ENCODE measurements at regions not wholly inside any gene's neighbourhood (a gene's known extent, or its start where the extent isn't known, plus 50 kb on each side); places are given as distances from the start of the nearest gene placed in this dataset.

DNA sequence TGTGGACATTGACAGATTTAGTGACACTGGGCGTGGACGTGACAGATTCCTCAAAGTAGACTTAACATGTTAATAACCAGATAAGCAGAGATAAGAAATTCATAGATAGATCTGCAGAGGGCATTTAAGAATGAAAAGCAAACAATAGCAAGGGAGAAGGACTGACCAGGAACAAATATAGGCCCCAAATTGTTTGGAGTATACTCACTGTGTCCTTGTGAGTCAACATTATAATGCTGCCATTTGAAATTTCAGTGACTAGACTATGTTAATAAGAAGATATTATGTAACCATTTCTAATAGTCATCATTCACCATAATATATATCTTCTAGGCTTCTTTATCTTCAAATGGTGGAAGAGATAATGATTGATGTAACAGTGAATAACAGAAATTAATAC lies 78.1 kb upstream of the SLC38A11 start:
- FAIRE-seq: no peak
- no peak for DNase-seq (ENCODE audit: insufficient read length, low spot score)

DNA sequence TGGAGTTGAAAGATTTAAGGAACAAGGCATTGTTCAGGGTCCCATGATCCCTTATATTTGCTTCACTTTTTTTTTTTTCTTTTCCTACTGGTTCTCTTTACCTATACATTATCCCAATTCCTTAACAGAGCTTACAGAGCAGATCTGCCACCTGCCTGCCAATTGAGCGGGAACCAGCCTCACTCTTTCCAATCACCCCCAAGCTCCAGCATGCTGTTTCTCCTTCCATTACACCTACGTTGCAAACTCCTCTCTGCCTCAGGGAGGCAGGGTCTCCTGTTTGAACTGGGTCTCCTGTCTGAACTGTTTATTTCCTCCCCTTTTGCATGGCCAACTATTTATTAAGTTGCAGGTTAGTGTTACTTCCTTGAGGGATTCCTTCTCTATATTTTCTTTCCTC lies 77.2 kb upstream of the SLC38A11 start:
- DNase-seq (ENCODE audit: insufficient read length, low spot score) (no peak), FAIRE-seq (no peak)

DNA sequence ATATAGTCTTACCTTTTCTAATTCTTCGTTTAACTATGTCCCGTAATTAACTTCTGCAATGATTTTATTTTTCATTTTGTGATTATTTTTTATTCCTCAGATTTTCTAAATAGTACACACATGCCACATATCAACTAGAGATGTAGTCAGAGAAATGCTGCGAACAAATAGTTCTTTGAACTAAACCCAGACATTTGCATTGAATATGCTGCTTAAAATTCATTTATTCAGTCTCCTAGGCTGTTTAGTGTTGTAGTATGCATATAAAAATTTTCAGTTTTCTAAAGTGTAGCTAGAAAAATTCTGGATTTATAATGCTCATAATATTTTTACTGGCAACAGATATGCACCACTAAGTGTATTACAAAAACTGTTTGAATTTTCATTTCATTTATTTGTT lies 68.9 kb upstream of the SLC38A11 start:
- FAIRE-seq: no peak
- DNase-seq (ENCODE audit: insufficient read length, low spot score): no peak

DNA sequence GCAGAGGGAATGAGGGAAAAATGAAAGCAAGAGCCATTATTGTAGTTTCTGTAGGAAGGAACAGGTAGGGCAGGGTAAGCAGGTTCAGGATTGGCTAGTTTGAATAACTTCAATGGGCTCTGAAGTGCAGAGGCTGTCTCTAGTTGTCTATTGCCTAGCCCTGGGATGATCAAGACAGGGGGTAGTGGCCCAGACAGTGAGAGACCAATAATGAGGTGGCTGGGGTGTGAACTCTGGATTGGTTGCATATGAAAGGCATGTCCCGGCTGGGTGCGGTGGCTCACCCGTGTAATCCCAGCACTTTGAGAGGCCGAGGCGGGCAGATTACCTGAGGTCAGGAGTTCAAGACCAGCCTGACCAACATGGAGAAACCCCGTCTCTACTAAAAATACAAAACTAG lies 67.5 kb upstream of the SLC38A11 start:
- no peak for FAIRE-seq
- DNase-seq (ENCODE audit: insufficient read length, low spot score): no peak

DNA sequence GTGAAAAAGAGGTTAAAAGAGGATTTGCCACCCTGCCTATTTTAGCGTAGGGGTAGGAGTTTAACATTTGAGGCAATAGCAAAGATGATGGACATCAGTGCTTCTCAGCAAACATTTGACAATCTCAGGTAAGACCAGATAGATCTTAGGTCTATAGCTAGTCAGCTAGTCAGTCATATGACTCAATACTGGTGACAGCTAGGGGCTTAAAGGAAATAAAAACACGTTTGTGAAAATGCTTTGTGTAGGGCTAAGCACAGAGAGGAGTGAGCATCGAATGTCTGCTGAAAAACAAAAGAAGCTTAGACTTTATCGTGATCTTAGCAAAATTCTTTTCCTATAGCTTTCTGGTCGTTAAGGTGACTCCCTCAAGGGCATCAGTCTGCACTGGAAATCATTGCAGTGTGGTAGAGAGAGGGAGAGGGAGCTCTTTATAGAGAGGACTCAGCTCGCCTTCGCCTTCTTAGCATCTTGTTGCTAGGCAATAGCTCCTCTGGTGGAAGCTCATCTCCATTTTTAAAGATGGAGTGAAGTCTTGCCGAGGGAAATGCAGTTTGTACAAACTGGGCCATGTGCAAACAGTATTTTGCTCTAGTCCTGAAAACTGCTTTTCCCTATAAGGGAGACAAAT lies 62.8 kb upstream of the SLC38A11 start:
- DNase-seq (ENCODE audit: insufficient read length, low spot score) (no peak), FAIRE-seq (no peak)

- FAIRE-seq: no peak
- no peak for DNase-seq (ENCODE audit: insufficient read length, low spot score)
These were observed 61.6 kb upstream of the SLC38A11 start for GRCh38 chr2:165016772-165017411.

GRCh38 chr2:165015052-165015642 lies 59.8 kb upstream of the SLC38A11 start:
- DNase-seq (ENCODE audit: insufficient read length, low spot score) (peak; percentile 19), FAIRE-seq (peak; percentile 88)

- DNase-seq (ENCODE audit: insufficient read length, low spot score) (no peak), FAIRE-seq (no peak)
These were observed 58.8 kb upstream of the SLC38A11 start for GRCh38 chr2:165013944-165014619.

- no peak for FAIRE-seq
- no peak for DNase-seq (ENCODE audit: insufficient read length, low spot score)
These were observed 55.9 kb upstream of the SLC38A11 start for GRCh38 chr2:165011199-165011598.

DNA sequence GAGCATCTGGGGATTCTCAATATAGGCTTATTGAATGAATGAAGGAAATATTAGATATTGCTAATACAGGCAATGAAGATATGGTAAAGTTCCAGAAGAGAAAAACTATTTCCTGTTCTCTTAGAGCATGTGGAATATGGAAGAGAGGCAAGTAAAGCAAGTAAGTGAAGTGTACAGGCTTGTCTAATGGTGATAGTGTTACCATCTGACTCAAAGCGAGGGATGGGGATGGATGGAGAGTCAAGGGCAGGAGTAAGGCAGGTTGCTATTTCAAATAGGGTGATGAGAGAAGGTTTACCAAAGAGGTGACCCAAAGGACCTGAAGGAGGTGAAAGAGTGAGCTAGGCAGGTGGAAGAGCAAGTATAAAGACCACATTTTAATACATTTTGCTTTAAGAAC lies 55.2 kb upstream of the SLC38A11 start:
- DNase-seq (ENCODE audit: insufficient read length, low spot score) (no peak), FAIRE-seq (no peak)

- DNase-seq (ENCODE audit: insufficient read length, low spot score): no peak
- no peak for FAIRE-seq
These were observed 54.1 kb upstream of the SLC38A11 start for GRCh38 chr2:165009466-165009865.

DNA sequence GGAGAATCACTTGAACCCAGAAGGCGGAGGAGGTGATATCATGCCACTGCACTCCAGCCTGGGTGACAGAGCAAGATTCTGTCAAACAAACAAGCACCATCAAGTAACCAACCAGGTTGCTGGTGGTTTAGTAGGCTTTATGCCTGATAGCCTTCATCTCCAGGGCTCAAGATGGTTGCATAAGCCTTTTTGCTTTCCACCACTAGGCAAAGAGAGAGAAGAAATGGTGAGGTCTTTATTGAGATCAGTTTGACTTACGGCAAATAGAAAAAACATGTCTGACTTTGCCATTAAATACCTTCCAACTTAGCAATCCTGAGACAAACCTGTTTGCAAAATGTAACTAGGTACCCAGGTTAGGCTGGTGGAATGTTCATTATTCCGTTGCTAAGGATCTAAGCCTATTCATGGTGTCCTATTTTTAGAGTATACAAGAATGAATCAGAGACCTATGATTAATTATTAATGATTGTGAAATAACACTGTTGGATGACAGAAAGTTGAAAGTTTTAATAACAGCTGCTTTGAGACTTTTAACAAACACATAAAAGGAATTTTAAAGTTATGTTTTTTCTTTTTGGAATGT lies 53.5 kb upstream of the SLC38A11 start:
- no peak for DNase-seq (ENCODE audit: insufficient read length, low spot score)
- FAIRE-seq: no peak

DNA sequence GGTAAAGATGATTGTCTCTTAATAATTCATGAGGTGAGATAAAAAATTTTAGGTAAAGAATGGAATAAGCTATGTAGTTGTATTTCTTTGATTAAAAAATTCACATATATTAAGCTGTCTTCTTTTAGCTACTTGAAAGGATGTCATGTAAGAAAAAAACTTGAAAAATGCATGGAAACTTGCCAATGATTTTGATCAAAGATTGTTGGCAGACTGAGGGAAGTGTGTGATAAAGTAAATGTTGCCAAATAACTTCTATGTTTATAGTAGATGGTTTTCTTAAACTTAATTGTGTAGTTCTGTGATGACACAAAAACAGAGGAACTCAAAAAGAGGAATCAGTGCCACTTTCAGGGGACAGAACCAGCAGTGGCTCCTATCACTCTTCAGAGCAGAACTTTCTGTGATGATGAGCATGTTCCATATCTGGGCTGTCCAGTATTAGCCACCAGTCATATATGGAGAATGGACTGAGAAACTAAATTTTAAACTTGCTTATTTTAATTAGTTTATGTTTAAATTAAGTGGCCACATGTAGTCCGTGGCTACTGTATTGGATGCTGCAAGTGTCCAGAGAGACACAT lies 51.9 kb upstream of the SLC38A11 start:
- no peak for FAIRE-seq
- DNase-seq (ENCODE audit: insufficient read length, low spot score): no peak

Data from GM19239 (cell line).